ENCODE measurements at regions not wholly inside any gene's neighbourhood (a gene's known extent, or its start where the extent isn't known, plus 50 kb on each side); places are given as distances from the start of the nearest gene placed in this dataset.

DNA sequence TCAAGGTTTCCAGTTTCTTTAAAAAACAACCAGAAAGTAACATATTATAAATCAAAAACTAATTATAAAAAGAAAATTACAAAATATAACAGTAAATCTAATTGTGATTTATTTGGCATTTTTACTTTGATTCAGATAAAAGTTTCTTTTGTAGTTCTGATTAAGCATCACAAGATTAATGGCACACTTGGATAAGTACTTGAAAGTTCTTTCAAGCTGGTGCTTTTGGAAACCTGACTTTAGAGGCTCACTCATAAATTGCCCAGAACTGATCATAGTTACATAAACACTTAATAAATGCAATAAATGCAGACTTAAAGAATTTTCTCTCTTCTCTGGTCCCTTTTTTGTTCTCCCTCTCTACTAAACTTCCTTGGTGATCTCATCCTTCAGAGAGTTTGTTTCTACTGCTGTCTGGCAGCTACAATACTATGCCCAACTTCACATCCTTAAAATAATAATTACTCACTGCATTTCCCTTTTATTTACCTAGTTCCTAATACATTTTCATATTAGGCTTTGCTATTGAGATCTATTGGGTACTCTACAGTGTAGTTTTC, 1417.0 kb downstream of the EFNB2 start:
- no peak for DNase-seq (ENCODE audit: low spot score)
- H3K36me3 Mint-ChIP-seq (ENCODE audit: low read depth): peaks cover 1% of the 10 kb centered on the region
- H3K4me1 Mint-ChIP-seq (ENCODE audit: low read depth): peaks cover 20% of the 10 kb centered on the region
- TF ChIP-seq, protein P1, sequence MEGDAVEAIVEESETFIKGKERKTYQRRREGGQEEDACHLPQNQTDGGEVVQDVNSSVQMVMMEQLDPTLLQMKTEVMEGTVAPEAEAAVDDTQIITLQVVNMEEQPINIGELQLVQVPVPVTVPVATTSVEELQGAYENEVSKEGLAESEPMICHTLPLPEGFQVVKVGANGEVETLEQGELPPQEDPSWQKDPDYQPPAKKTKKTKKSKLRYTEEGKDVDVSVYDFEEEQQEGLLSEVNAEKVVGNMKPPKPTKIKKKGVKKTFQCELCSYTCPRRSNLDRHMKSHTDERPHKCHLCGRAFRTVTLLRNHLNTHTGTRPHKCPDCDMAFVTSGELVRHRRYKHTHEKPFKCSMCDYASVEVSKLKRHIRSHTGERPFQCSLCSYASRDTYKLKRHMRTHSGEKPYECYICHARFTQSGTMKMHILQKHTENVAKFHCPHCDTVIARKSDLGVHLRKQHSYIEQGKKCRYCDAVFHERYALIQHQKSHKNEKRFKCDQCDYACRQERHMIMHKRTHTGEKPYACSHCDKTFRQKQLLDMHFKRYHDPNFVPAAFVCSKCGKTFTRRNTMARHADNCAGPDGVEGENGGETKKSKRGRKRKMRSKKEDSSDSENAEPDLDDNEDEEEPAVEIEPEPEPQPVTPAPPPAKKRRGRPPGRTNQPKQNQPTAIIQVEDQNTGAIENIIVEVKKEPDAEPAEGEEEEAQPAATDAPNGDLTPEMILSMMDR (IDR thresholded peaks at IDR 0.05): no peak
- H3K27me3 Mint-ChIP-seq (ENCODE audit: low read depth): no peaks in the 10 kb centered on the region
- H3K27ac Mint-ChIP-seq (ENCODE audit: unreplicated experiment): no peak overlapping the region
- H3K9me3 Mint-ChIP-seq (ENCODE audit: low read depth): peaks cover 11% of the 10 kb centered on the region
- H3K4me3 Mint-ChIP-seq (ENCODE audit: unreplicated experiment): no peak overlapping the region

DNA sequence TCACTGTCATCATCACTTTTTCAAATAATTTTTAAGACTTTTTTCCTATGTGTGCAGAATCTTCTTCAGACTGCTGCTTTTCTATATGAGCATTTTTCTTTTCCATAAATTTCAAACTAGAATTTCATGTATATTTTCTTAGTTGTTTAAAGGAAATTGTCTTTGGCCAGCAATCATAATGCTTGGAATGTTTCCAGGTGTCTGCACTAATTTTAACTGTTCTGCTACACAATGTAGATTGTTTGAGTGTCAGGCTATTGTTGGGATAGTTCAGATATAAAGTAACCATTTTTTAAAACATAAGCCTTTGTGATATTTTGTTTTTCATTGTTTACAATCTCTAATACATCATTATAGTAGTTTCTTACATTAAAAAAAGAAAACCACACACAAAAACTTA, 1418.5 kb downstream of the EFNB2 start:
- H3K36me3 Mint-ChIP-seq (ENCODE audit: low read depth): peaks cover 1% of the 10 kb centered on the region
- no peak overlapping the region for H3K4me3 Mint-ChIP-seq (ENCODE audit: unreplicated experiment)
- no peak overlapping the region for H3K27ac Mint-ChIP-seq (ENCODE audit: unreplicated experiment)
- peaks cover 17% of the 10 kb centered on the region for H3K9me3 Mint-ChIP-seq (ENCODE audit: low read depth)
- peaks cover 20% of the 10 kb centered on the region for H3K4me1 Mint-ChIP-seq (ENCODE audit: low read depth)
- no peaks in the 10 kb centered on the region for H3K27me3 Mint-ChIP-seq (ENCODE audit: low read depth)
- DNase-seq (ENCODE audit: low spot score): no peak
- TF ChIP-seq, protein P1 (IDR thresholded peaks at IDR 0.05): no peak

DNA sequence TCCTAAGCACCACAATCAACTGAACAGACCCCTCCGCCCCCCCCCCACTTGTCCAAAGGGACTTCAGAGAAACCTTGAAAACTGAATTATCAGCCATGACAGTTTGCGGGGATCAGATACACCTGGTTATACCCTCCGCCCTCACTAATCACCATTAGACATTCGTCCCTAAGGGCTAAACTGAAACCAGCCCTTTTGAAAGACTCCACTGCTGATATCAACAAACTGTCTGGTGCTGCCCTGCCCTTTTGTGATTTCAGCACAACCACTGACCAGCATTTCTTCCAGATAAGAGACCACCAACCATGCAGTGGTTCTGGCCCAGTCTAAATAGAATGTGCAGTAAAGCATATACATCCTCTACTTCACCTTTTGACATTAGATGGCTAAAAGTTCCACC, 1422.9 kb downstream of the EFNB2 start:
- Mint-ChIP-seq H3K36me3 (ENCODE audit: low read depth) (peaks cover 3% of the 10 kb centered on the region), H3K27me3 (ENCODE audit: low read depth) (no peaks in the 10 kb centered on the region), H3K4me1 (ENCODE audit: low read depth) (peaks cover 7% of the 10 kb centered on the region), H3K4me3 (ENCODE audit: unreplicated experiment) (no peak overlapping the region), H3K27ac (ENCODE audit: unreplicated experiment) (no peak overlapping the region), H3K9me3 (ENCODE audit: low read depth) (peaks cover 21% of the 10 kb centered on the region)
- TF ChIP-seq, protein P1 (IDR thresholded peaks at IDR 0.05): no peak
- DNase-seq (ENCODE audit: low spot score): no peak

GRCh38 chr13:105107781-105108180, 1427.7 kb downstream of the EFNB2 start:
- no peak for DNase-seq (ENCODE audit: low spot score)
- TF ChIP-seq, protein P1 (IDR thresholded peaks at IDR 0.05): no peak
- no peak overlapping the region for H3K4me3 Mint-ChIP-seq (ENCODE audit: unreplicated experiment)
- no peaks in the 10 kb centered on the region for H3K4me1 Mint-ChIP-seq (ENCODE audit: low read depth)
- H3K27ac Mint-ChIP-seq (ENCODE audit: unreplicated experiment): no peak overlapping the region
- H3K9me3 Mint-ChIP-seq (ENCODE audit: low read depth): peaks cover 11% of the 10 kb centered on the region
- no peaks in the 10 kb centered on the region for H3K27me3 Mint-ChIP-seq (ENCODE audit: low read depth)
- peaks cover 2% of the 10 kb centered on the region for H3K36me3 Mint-ChIP-seq (ENCODE audit: low read depth)

DNA sequence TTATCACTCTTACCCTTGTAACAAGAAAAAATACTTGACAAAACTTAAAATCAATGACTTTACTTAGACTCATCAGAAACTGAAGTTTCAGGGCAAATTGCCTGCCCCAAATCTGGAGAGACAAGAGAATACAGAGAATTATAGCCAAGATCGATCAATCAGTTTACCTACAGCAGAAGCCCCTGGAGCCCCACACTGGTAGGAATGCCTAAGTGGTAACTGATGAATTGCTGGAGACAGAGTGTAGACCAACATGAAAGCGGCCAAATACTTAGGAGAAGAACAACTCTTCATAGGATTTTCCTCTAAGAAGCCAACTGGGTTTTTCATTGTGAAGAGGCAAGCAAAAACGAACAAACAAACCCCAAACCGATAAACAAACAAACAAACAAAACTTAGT, 1430.0 kb downstream of the EFNB2 start:
- no peaks in the 10 kb centered on the region for H3K27me3 Mint-ChIP-seq (ENCODE audit: low read depth)
- no peak overlapping the region for H3K27ac Mint-ChIP-seq (ENCODE audit: unreplicated experiment)
- no peaks in the 10 kb centered on the region for H3K4me1 Mint-ChIP-seq (ENCODE audit: low read depth)
- H3K36me3 Mint-ChIP-seq (ENCODE audit: low read depth): no peaks in the 10 kb centered on the region
- TF ChIP-seq, protein P1 (IDR thresholded peaks at IDR 0.05): no peak
- H3K9me3 Mint-ChIP-seq (ENCODE audit: low read depth): peaks cover 5% of the 10 kb centered on the region
- DNase-seq (ENCODE audit: low spot score): no peak
- no peak overlapping the region for H3K4me3 Mint-ChIP-seq (ENCODE audit: unreplicated experiment)

Data from chondrocyte (in vitro differentiated cells).